ENCODE measurements at regions not wholly inside any gene's neighbourhood (a gene's known extent, or its start where the extent isn't known, plus 50 kb on each side); places are given as distances from the start of the nearest gene placed in this dataset.
"Not testable (repeated sequence)": the region's sequence is repeated elsewhere in the genome, so short reads cannot be mapped to it uniquely, and the experiment has no call there.

GRCh38 chr1:219560856-219561255, 52.0 kb downstream of the ZC3H11B start:
- no peak for DNase-seq (ENCODE audit: low read depth)

DNA sequence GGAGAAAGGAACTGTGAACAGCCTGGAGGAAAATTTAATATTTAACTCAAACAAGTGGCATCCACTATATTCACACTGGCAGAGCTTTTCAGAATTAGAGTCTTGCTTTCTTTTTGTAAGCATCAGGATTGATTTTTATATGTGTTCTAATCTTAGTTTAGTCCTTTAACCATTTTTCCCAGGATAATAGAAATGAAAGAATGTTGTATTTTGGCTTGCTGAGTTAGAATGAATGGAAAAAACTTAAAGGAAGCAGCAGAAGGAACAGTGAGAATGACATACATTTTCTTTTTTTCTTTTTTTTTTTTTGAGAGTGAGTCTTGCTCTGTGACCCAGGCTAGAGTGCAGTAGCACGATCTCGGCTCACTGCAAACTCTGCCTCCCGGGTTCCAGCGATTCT, 53.0 kb downstream of the ZC3H11B start:
- DNase-seq (ENCODE audit: low read depth) = no peak

DNA sequence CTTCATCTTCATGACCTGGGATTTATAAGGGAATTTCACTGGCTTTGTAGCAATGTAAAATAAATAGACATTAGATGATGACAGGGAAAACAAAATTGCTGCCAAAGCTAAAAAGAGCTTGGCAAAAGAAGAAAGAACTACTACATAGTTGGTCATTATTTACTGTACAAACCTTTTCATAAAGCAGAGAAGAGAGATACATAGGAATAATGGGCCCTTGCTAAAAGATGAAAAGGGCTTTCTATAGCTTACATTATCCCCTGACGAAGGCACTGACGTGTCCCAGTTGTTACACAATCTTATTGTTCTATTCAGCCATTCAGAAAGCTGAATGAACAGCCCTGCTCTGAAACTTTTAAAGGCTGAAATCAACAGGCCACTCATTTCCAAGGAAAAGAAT, 57.1 kb downstream of the ZC3H11B start:
- no peak for DNase-seq (ENCODE audit: low read depth)

DNA sequence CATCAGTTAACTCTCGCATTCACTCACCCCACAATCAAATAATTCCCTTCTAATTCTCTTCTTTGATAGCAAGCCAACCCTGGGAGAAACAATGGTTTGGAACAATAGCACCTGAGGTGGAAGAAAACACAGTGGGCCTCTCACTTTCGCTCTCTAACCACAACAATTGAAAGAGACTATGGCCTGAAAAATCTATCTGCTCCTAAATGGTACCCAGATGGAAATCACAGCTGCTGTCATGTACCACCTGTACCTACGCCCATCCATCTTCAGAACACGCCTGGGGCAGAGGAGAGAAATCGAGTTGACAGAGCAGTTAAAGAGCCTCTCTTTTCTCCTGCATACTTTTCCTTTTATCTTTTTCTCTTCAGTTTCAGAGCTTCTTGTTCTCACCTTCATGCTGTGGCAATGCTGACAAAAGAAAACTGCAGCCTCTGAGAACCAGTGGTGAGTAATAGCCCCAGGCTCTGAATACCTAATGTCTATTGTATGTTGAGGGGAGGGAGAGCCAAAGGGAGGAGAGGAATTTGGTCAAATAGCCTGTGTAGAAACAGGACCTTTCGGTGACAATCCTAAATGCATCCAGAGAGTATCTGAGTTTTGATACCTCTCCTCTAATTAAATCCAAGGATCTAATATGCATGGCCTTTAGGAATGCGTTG, 57.7 kb downstream of the ZC3H11B start:
- no peak for DNase-seq (ENCODE audit: low read depth)

DNA sequence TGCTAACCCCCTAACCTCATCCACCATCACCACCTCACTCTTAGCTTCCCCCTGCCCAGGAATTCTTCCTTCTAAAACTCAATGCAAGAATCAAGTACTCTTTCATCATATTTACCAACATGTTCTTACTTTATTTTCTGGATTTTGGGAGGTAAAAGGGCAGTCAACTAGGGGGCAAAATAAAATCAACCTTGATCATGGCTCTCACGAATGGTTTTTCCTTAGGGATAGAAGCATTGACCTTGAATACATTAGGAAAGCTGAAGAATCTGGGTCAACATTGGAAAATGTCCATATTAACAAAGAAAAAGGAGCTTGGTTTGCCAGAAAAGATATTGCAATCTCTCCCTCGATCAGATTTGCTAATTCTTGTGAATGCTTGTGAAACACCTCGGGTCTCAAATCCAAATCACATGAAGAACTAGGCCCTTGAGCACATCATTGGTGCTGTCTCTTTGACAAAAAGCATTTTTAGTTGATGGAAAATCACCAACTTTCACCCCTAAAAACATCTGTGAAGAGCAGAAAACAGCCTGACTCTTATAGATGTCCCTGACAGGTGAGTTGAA, 58.9 kb downstream of the ZC3H11B start:
- no peak for DNase-seq (ENCODE audit: low read depth)

GRCh38 chr1:219550201-219550600, 62.7 kb downstream of the ZC3H11B start:
- DNase-seq (ENCODE audit: low read depth) = no peak

GRCh38 chr1:219549215-219549614, 63.7 kb downstream of the ZC3H11B start:
- DNase-seq (ENCODE audit: low read depth) = no peak

DNA sequence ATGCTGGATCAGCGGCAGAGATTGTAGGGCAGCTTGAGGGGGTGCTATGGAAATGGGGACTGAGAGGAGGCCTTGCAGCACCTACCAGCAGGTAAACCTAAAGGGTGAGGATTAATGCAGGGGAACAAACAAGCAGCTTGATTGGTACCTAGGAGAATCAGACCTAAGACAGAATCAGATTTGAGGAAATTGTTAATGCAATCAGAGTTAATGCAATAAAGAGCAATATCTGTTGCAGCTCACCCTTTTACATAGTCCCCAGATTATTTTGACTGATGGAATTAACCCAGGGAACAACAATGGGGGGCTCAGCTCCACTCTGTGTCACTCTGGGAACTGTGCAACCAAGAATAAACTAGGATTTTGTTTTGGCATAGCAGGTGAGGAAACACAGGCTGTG, 64.5 kb downstream of the ZC3H11B start:
- DNase-seq (ENCODE audit: low read depth) = no peak

DNA sequence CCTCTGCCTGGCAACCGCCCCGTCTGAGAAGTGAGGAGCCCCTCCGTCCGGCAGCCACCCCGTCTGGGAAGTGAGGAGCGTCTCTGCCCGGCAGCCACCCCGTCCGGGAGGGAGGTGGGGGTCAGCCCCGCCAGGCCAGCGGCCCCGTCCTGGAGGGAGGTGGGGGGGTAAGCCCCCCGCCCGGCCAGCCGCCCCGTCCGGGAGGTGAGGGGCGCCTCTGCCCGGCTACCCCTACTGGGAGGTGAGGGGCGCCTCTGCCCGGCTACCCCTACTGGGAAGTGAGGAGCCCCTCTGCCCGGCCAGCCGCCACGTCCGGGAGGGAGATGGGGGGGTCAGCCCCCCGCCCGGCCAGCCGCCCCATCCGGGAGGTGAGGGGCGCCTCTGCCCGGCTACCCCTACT, 67.1 kb downstream of the ZC3H11B start:
- DNase-seq (ENCODE audit: low read depth) = not testable (repeated sequence)

DNA sequence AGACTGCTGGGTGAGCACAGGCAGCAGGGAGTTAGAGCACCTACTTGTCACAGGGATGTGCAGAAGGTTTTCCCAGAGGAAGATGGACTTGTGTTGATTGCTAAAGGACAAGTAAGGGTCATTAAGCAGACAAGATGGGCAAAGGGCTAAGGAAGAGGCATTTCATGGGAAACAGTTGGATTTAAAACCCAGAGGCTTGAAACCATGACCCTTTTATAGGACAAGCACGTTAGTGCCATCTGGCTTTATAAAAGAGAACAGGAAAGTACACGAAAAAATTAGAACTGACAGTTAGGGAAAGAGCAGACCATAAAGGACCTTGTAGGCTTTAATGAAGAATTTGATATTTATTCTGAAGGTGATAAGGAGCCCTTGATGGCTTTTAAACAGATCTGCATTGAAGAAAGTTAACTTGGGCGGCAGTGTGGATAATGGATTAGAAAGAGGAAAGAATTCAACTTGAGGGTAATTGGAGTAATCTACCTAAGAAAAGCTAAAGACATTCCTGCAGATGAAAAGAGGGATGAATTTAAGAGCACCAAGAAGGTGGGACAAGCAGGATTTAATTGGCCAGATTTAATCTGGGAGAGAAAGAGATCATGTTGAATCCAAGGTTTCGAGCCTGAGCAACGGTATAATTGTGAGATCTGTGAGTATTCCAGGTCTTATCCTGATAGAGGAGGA, 68.6 kb downstream of the ZC3H11B start:
- DNase-seq (ENCODE audit: low read depth) = no peak

GRCh38 chr1:219542828-219543518, 69.9 kb downstream of the ZC3H11B start:
- no peak for DNase-seq (ENCODE audit: low read depth)

- no peak for DNase-seq (ENCODE audit: low read depth)
Measured at GRCh38 chr1:219541946-219542345, 71.0 kb downstream of the ZC3H11B start.

- no peak for DNase-seq (ENCODE audit: low read depth)
Measured at GRCh38 chr1:219539645-219540254, 73.2 kb downstream of the ZC3H11B start.

GRCh38 chr1:219538886-219539285, 74.0 kb downstream of the ZC3H11B start:
- DNase-seq (ENCODE audit: low read depth) = no peak

DNA sequence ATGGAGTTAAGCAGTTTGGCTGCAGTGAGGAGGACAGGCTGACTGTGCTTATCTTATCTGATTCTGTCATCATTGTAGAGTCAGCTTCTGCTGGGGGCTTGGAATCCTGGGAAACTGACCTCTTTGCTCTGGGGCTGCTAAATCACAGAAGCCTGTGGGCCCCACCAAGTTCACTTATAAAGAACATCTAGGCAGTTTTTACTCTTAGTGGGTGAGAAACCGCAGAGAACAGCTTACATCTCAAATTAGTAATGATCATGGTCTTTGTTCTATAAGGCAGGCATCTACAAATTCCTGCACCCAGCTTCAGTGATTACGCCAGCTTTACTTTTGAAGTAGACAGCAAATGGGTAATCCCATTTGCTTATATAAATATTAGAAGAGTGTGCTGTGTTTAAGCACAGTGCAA, 75.7 kb downstream of the ZC3H11B start:
- DNase-seq (ENCODE audit: low read depth) = no peak

DNA sequence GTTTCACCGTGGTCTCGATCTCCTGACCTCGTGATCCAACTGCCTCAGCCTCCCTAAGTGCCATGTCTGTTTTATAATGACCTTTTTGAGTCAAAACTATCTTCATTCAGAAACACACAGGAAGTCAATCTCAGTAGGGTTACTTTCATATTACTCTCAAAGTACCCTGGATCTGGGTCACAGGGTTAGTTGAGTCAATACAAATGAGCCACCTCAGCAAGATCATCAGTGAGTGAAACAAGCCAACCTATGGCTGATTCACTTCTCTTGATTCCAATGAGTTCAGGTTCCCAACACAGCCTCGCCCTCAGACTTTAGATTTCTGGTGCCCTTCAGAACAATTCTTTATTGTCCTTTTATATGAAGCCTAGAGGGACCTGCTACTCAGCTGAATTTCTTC, 76.9 kb downstream of the ZC3H11B start:
- no peak for DNase-seq (ENCODE audit: low read depth)

GRCh38 chr1:219534991-219535390, 77.9 kb downstream of the ZC3H11B start:
- no peak for DNase-seq (ENCODE audit: low read depth)

- DNase-seq (ENCODE audit: low read depth) = no peak
Measured at GRCh38 chr1:219533280-219533679, 79.6 kb downstream of the ZC3H11B start.

- DNase-seq (ENCODE audit: low read depth) = no peak
Measured at GRCh38 chr1:219529116-219529515, 83.8 kb downstream of the ZC3H11B start.

- DNase-seq (ENCODE audit: low read depth) = no peak
Measured at GRCh38 chr1:219528633-219529032, 84.3 kb downstream of the ZC3H11B start.

DNA sequence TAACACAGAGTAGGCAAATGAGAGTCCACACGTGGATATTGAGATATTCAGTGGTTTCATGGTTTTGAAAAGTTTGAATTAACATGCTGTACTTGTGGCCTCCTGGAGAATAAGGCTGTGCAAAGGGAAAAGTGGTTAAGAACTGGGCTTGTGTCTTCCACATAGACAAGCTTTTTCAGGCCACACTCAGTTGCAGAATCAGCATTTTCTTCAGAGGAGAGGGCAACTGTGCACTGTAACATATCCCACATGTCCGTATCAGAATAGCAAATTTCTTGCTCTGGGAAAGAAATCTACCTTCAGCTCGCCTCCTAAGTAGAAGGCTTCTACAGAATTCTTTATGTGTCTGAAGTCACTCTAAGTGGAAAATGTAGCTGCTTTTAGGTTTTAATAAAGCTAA, 84.9 kb downstream of the ZC3H11B start:
- no peak for DNase-seq (ENCODE audit: low read depth)

- no peak for DNase-seq (ENCODE audit: low read depth)
Measured at GRCh38 chr1:219526074-219526473, 86.8 kb downstream of the ZC3H11B start.

- DNase-seq (ENCODE audit: low read depth) = no peak
Measured at GRCh38 chr1:219523411-219523810, 89.5 kb downstream of the ZC3H11B start.
